B cell (primary cell): ENCODE measurements at regions not wholly inside any gene's neighbourhood (a gene's known extent, or its start where the extent isn't known, plus 50 kb on each side); places are given as distances from the start of the nearest gene placed in this dataset.

Experiments used
- EZH2 ChIP-seq: IDR thresholded peaks from 2 replicates; pipeline ENCODE4 v1.6.1; 2012; ENCODE audit warnings: borderline replicate concordance, low read depth, mild to moderate bottlenecking, moderate library complexity, low read length; ENCODE audit not compliant: insufficient read depth, poor library complexity, severe bottlenecking
- TF ChIP-seq, protein P1 (sequence below): fragments of 200-600 bp; IDR thresholded peaks from one replicate; pipeline ENCODE4 v1.8.0; 2022; ENCODE audit warnings: antibody characterized with exemption, mild to moderate bottlenecking

DNA sequence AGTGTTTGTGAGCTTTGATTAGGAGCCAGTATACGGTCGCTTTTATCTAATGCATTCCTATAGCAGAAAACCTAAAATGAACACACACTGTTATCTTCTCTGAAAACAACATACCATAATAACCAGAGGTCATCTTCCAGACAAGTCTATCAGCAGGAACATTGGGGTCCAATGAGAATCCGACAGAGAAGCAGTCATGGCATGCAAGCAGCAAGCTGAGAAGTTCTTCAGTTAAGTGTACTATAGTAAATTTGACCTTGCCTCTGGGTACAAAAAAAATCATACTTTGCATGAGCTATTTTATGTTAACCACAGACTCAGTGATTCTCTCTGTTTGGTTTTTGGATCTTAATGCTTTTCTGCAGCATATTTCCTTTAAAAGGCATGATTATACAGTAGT lies 1505.1 kb downstream of the PCDH9 start:
- TF ChIP-seq, protein P1, sequence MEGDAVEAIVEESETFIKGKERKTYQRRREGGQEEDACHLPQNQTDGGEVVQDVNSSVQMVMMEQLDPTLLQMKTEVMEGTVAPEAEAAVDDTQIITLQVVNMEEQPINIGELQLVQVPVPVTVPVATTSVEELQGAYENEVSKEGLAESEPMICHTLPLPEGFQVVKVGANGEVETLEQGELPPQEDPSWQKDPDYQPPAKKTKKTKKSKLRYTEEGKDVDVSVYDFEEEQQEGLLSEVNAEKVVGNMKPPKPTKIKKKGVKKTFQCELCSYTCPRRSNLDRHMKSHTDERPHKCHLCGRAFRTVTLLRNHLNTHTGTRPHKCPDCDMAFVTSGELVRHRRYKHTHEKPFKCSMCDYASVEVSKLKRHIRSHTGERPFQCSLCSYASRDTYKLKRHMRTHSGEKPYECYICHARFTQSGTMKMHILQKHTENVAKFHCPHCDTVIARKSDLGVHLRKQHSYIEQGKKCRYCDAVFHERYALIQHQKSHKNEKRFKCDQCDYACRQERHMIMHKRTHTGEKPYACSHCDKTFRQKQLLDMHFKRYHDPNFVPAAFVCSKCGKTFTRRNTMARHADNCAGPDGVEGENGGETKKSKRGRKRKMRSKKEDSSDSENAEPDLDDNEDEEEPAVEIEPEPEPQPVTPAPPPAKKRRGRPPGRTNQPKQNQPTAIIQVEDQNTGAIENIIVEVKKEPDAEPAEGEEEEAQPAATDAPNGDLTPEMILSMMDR, result no peak
- TF ChIP-seq EZH2, result no peak
